OCI-LY1 (cell line): ENCODE measurements at regions not wholly inside any gene's neighbourhood (a gene's known extent, or its start where the extent isn't known, plus 50 kb on each side); places are given as distances from the start of the nearest gene placed in this dataset.

Experiments
- H2AFZ ChIP-seq: fragments of 200-600 bp; sonication (generic), shearing (Covaris generic); 2 replicates; pipeline ENCODE4 v1.6.0; 2014; ENCODE audit warnings: antibody characterized with exemption, mild to moderate bottlenecking, low read length
- H3F3A ChIP-seq: fragments of 200-600 bp; sonication (generic), shearing (Covaris generic); 2 replicates; pipeline ENCODE4 v1.6.0; 2014; ENCODE audit warnings: mild to moderate bottlenecking, antibody characterized with exemption, low read length, moderate library complexity; ENCODE audit not compliant: insufficient read depth
- H3K27ac ChIP-seq: fragments of 200-600 bp; sonication (generic); 2 replicates; pipeline ENCODE4 v1.5.1; 2014; ENCODE audit warnings: low read length, mixed run types, mild to moderate bottlenecking, low read depth; ENCODE audit not compliant: poor library complexity, severe bottlenecking
- H3K27me3 ChIP-seq: fragments of 200-600 bp; sonication (generic); 2 replicates; pipeline ENCODE4 v1.6.0; 2014; ENCODE audit warnings: antibody characterized with exemption, mild to moderate bottlenecking, low read length, moderate library complexity; ENCODE audit not compliant: insufficient read depth
- H3K36me3 ChIP-seq: fragments of 200-600 bp; sonication (generic); 2 replicates; pipeline ENCODE4 v1.6.1; 2014; ENCODE audit warnings: mild to moderate bottlenecking, antibody characterized with exemption, low read length, moderate library complexity, mixed read lengths; ENCODE audit not compliant: insufficient read depth
- H3K4me1 ChIP-seq: fragments of 200-600 bp; sonication (generic); 2 replicates; pipeline ENCODE4 v1.5.1; 2014; ENCODE audit warnings: mild to moderate bottlenecking, low read length, moderate library complexity; ENCODE audit not compliant: insufficient read depth, severe bottlenecking
- H3K4me2 ChIP-seq: fragments of 200-600 bp; sonication (generic), shearing (Covaris generic); 2 replicates; pipeline ENCODE4 v1.6.1; 2014; ENCODE audit warnings: low read length
- H3K4me3 ChIP-seq: fragments of 200-600 bp; sonication (generic); 2 replicates; pipeline ENCODE4 v1.5.1; 2014; ENCODE audit warnings: low read length, low read depth, mild to moderate bottlenecking, mixed read lengths; ENCODE audit not compliant: poor library complexity, severe bottlenecking
- H3K79me2 ChIP-seq: fragments of 200-600 bp; shearing (Covaris generic); 2 replicates; pipeline ENCODE4 v1.6.1; 2016; ENCODE audit warnings: mixed run types, low read length, mixed read lengths; ENCODE audit not compliant: insufficient read depth
- H3K9ac ChIP-seq: fragments of 200-600 bp; sonication (generic), shearing (Covaris generic); 2 replicates; pipeline ENCODE4 v1.6.1; 2014; ENCODE audit warnings: mild to moderate bottlenecking, low read length, mixed read lengths
- H3K9me2 ChIP-seq: fragments of 200-600 bp; sonication (generic), shearing (Covaris generic); 2 replicates; pipeline ENCODE4 v1.6.1; 2014; ENCODE audit warnings: low read depth, mild to moderate bottlenecking, low read length, mixed read lengths
- H3K9me3 ChIP-seq: fragments of 200-600 bp; shearing (Covaris generic); 2 replicates; pipeline ENCODE4 v1.6.1; 2014; ENCODE audit warnings: low read length, mixed read lengths
- H4K20me1 ChIP-seq: fragments of 200-600 bp; sonication (generic), shearing (Covaris generic); 2 replicates; pipeline ENCODE4 v1.6.0; 2016; ENCODE audit warnings: mild to moderate bottlenecking, low read length; ENCODE audit not compliant: insufficient read depth
- CTCF ChIP-seq: fragments of 200-600 bp; sonication (generic), shearing (Covaris generic); IDR thresholded peaks from 2 replicates; pipeline ENCODE4 v1.5.1; 2017; ENCODE audit warnings: mild to moderate bottlenecking, antibody characterized with exemption, low read length, moderate library complexity, mixed read lengths
- EZH2 ChIP-seq: fragments of 200-600 bp; sonication (generic), shearing (Covaris generic); IDR thresholded peaks from 2 replicates; pipeline ENCODE4 v1.8.0; 2017; ENCODE audit warnings: borderline replicate concordance, mixed run types, mild to moderate bottlenecking, antibody characterized with exemption, low read length, moderate library complexity, mixed read lengths

GRCh38 chr10:85531706-85532105 lies 834.9 kb downstream of the GRID1 start:
- H3K4me1 ChIP-seq, result no peaks in the 10 kb centered on the region
- H3K9me2 ChIP-seq, result no peaks in the 10 kb centered on the region
- no peaks in the 10 kb centered on the region for H3K36me3 ChIP-seq
- no peaks in the 10 kb centered on the region for H3F3A ChIP-seq
- no peaks in the 10 kb centered on the region for H3K79me2 ChIP-seq
- H3K9me3 ChIP-seq, result no peaks in the 10 kb centered on the region
- H3K9ac ChIP-seq, result no peak overlapping the region
- H4K20me1 ChIP-seq, result no peaks in the 10 kb centered on the region
- H3K4me3 ChIP-seq, result no peak overlapping the region
- H3K27me3 ChIP-seq, result no peaks in the 10 kb centered on the region
- no peak overlapping the region for H3K27ac ChIP-seq
- TF ChIP-seq EZH2 (no peak), CTCF (no peak)
- H2AFZ ChIP-seq, result no peak overlapping the region
- no peak overlapping the region for H3K4me2 ChIP-seq

- no peaks in the 10 kb centered on the region for H4K20me1 ChIP-seq
- no peak overlapping the region for H3K27ac ChIP-seq
- H3K9me3 ChIP-seq, result no peaks in the 10 kb centered on the region
- no peak overlapping the region for H2AFZ ChIP-seq
- no peak overlapping the region for H3K4me2 ChIP-seq
- TF ChIP-seq EZH2 (no peak), CTCF (no peak)
- H3K9ac ChIP-seq, result no peak overlapping the region
- H3K4me1 ChIP-seq, result no peaks in the 10 kb centered on the region
- H3K9me2 ChIP-seq, result no peaks in the 10 kb centered on the region
- H3K4me3 ChIP-seq, result no peak overlapping the region
- H3F3A ChIP-seq, result no peaks in the 10 kb centered on the region
- no peaks in the 10 kb centered on the region for H3K79me2 ChIP-seq
- no peaks in the 10 kb centered on the region for H3K27me3 ChIP-seq
- H3K36me3 ChIP-seq, result no peaks in the 10 kb centered on the region
These were observed 833.8 kb downstream of the GRID1 start for GRCh38 chr10:85532773-85533172.

- Histone ChIP-seq H3K27ac (no peak overlapping the region), H2AFZ (no peak overlapping the region), H3K9ac (no peak overlapping the region), H3K4me3 (no peak overlapping the region), H3K27me3 (no peaks in the 10 kb centered on the region), H3K79me2 (no peaks in the 10 kb centered on the region), H3K4me1 (no peaks in the 10 kb centered on the region), H3K36me3 (no peaks in the 10 kb centered on the region), H4K20me1 (no peaks in the 10 kb centered on the region), H3K9me2 (no peaks in the 10 kb centered on the region), H3K4me2 (no peak overlapping the region), H3F3A (no peaks in the 10 kb centered on the region), H3K9me3 (no peaks in the 10 kb centered on the region)
- TF ChIP-seq EZH2 (no peak), CTCF (no peak)
These were observed 830.7 kb downstream of the GRID1 start for GRCh38 chr10:85535926-85536325.
